Smooth muscle cell (in vitro differentiated cells): ENCODE measurements at regions not wholly inside any gene's neighbourhood (a gene's known extent, or its start where the extent isn't known, plus 50 kb on each side); places are given as distances from the start of the nearest gene placed in this dataset.

Source experiments
- DNase-seq: peaks from one replicate; lab custom pipeline; 2025; ENCODE audit not compliant: unreplicated experiment; lab: John Stamatoyannopoulos, UW
- H2AFZ ChIP-seq: fragments of 200-600 bp; sonication (generic); 2 replicates; pipeline ENCODE4 v1.6.0; 2016; ENCODE audit warnings: antibody characterized with exemption, low read depth, mild to moderate bottlenecking
- H3F3A ChIP-seq: fragments of 200-600 bp; sonication (generic); 2 replicates; pipeline ENCODE4 v1.6.0; 2017; ENCODE audit warnings: antibody characterized with exemption, low read depth
- H3K27ac ChIP-seq: fragments of 200-600 bp; sonication (generic); 2 replicates; pipeline ENCODE4 v1.5.1; 2016; ENCODE audit warnings: low read depth, mild to moderate bottlenecking
- H3K27me3 ChIP-seq: fragments of 200-600 bp; sonication (generic); 2 replicates; pipeline ENCODE4 v1.6.1; 2016; ENCODE audit warnings: low read depth, mild to moderate bottlenecking
- H3K36me3 ChIP-seq: fragments of 200-600 bp; sonication (generic); 2 replicates; pipeline ENCODE4 v1.5.1; 2016; ENCODE audit warnings: low read depth
- H3K4me1 ChIP-seq: fragments of 200-600 bp; sonication (generic); 2 replicates; pipeline ENCODE4 v1.5.1; 2016; ENCODE audit warnings: low read depth
- H3K4me2 ChIP-seq: fragments of 200-600 bp; sonication (generic); 2 replicates; pipeline ENCODE4 v1.6.0; 2016; ENCODE audit warnings: mild to moderate bottlenecking
- H3K4me3 ChIP-seq: fragments of 200-600 bp; sonication (generic); 2 replicates; pipeline ENCODE4 v1.5.1; 2016; ENCODE audit warnings: mild to moderate bottlenecking
- H3K79me2 ChIP-seq: fragments of 200-600 bp; sonication (generic); 2 replicates; pipeline ENCODE4 v1.6.0; 2016; ENCODE audit warnings: low read depth, mild to moderate bottlenecking
- H3K9ac ChIP-seq: fragments of 200-600 bp; sonication (generic); 2 replicates; pipeline ENCODE4 v1.6.0; 2016; ENCODE audit warnings: low read depth
- H3K9me3 ChIP-seq: fragments of 200-600 bp; sonication (generic); replicated peaks from 2 replicates; pipeline ENCODE4 v1.5.1; 2016; ENCODE audit warnings: low read depth
- H4K20me1 ChIP-seq: fragments of 200-600 bp; sonication (generic); 2 replicates; pipeline ENCODE4 v1.6.0; 2016; ENCODE audit warnings: low read depth
- CTCF ChIP-seq: fragments of 200-600 bp; sonication (generic); IDR thresholded peaks from 2 replicates; pipeline ENCODE4 v1.5.1; 2017; ENCODE audit warnings: borderline replicate concordance, mild to moderate bottlenecking, antibody characterized with exemption; ENCODE audit not compliant: insufficient read depth, poor library complexity, severe bottlenecking
- WGBS: methylation state at CpG from one replicate; pipeline ENCODE4 v1.1.7; 2016; ENCODE audit warnings: low lambda C conversion rate; 5-methylcytosine and 5-hydroxymethylcytosine counted together

DNA sequence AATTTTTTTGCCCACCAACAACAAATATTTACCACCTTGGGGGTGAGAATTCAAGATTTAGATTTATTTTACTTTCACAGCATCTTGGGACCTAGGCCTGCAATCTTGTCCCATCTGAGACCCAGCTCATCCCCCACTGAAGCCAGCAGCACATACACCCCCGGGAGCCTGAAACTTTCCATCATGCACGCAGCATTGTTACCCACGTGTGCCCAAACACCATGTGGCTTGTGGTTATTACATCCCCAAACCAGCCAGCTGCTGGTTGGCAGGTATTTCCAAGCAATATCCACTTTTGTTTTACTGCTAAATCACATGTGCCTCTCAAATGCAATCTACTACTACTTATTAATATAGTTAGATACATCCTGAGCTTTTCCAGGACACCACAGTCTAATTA is 149.3 kb upstream of the NT5E start:
- no peaks in the 10 kb centered on the region for H3F3A ChIP-seq
- peaks cover 6% of the 10 kb centered on the region for H3K27me3 ChIP-seq
- no peaks in the 10 kb centered on the region for H3K4me1 ChIP-seq
- TF ChIP-seq CTCF, result no peak
- no peak for DNase-seq
- no peak overlapping the region for H3K27ac ChIP-seq
- H3K9ac ChIP-seq, result no peak overlapping the region
- H3K79me2 ChIP-seq, result no peaks in the 10 kb centered on the region
- 90% methylated on average over 3 of the region's 3 CpGs for WGBS
- no peaks in the 10 kb centered on the region for H3K9me3 ChIP-seq
- H3K36me3 ChIP-seq, result no peaks in the 10 kb centered on the region
- no peak overlapping the region for H3K4me2 ChIP-seq
- no peak overlapping the region for H3K4me3 ChIP-seq
- H2AFZ ChIP-seq, result no peak overlapping the region
- no peaks in the 10 kb centered on the region for H4K20me1 ChIP-seq

GRCh38 chr6:85298553-85298952 is 151.3 kb upstream of the NT5E start:
- H3K4me3 ChIP-seq, result no peak overlapping the region
- no peaks in the 10 kb centered on the region for H4K20me1 ChIP-seq
- no peak overlapping the region for H3K4me2 ChIP-seq
- no peak overlapping the region for H2AFZ ChIP-seq
- no peak overlapping the region for H3K9ac ChIP-seq
- H3K36me3 ChIP-seq, result no peaks in the 10 kb centered on the region
- no peaks in the 10 kb centered on the region for H3K9me3 ChIP-seq
- H3K27ac ChIP-seq, result no peak overlapping the region
- no peaks in the 10 kb centered on the region for H3K79me2 ChIP-seq
- H3F3A ChIP-seq, result no peaks in the 10 kb centered on the region
- no peak for TF ChIP-seq CTCF
- DNase-seq, result no peak
- 55% methylated on average over 3 of the region's 3 CpGs for WGBS
- peaks cover 6% of the 10 kb centered on the region for H3K27me3 ChIP-seq
- H3K4me1 ChIP-seq, result no peaks in the 10 kb centered on the region

DNA sequence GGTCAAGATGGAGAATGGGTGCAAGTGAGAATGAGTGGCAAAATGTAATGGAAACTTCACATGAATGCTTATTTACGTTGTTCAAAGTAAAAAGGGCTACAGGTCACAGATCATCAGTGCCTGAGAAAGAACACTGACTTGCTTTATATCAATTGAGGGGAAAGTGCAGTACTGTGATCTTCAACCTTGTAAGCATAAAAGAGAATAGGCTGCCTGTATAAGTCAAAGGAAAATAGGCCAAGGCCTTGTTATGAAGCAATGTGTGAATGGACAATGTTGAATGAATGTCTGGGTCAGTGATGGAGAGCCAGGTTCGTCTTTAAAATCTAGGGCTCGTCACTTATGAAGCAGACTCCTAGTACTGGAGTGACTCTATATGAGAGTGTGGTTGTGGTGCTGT is 158.6 kb upstream of the NT5E start:
- Histone ChIP-seq H3K27me3 (peaks cover 6% of the 10 kb centered on the region), H3K4me2 (no peak overlapping the region), H2AFZ (no peak overlapping the region), H3K79me2 (no peaks in the 10 kb centered on the region), H3K4me1 (no peaks in the 10 kb centered on the region), H3K36me3 (no peaks in the 10 kb centered on the region), H3K27ac (no peak overlapping the region), H3K9ac (no peak overlapping the region), H4K20me1 (no peaks in the 10 kb centered on the region), H3F3A (no peaks in the 10 kb centered on the region), H3K9me3 (no peaks in the 10 kb centered on the region), H3K4me3 (no peak overlapping the region)
- DNase-seq, result no peak
- 84% methylated on average over 3 of the region's 3 CpGs for WGBS
- TF ChIP-seq CTCF, result no peak

DNA sequence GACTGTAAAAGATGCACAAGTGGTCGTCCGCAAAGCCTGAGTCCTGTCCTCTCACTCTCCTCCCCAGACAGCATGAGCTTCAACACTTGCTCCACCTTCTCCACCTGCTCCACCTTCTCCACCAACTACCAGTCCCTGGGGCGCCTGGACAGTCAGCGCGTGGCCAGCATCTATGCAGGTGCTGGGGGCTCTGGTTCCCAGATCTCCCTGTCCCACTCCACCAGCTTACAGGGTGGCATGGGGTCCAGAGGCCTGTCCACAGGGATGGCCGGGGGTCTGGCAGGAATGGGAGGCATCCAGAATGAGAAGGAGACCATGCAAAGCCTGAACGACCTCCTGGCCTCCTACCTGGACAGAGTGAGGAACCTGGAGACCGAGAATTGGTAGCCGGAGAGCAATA is 162.2 kb upstream of the NT5E start:
- TF ChIP-seq CTCF, result no peak
- no peak overlapping the region for H3K27ac ChIP-seq
- no peak for DNase-seq
- no peaks in the 10 kb centered on the region for H3K36me3 ChIP-seq
- H3K27me3 ChIP-seq, result no peaks in the 10 kb centered on the region
- H3K9me3 ChIP-seq, result no peaks in the 10 kb centered on the region
- no peak overlapping the region for H2AFZ ChIP-seq
- H3K9ac ChIP-seq, result no peak overlapping the region
- no peaks in the 10 kb centered on the region for H3K79me2 ChIP-seq
- H3F3A ChIP-seq, result no peaks in the 10 kb centered on the region
- no peaks in the 10 kb centered on the region for H3K4me1 ChIP-seq
- H3K4me2 ChIP-seq, result no peak overlapping the region
- 88% methylated on average over 9 of the region's 9 CpGs for WGBS
- H4K20me1 ChIP-seq, result no peaks in the 10 kb centered on the region
- H3K4me3 ChIP-seq, result no peak overlapping the region
